ENCODE measurements at regions not wholly inside any gene's neighbourhood (a gene's known extent, or its start where the extent isn't known, plus 50 kb on each side); places are given as distances from the start of the nearest gene placed in this dataset.

- intact Hi-C loops (cut with DNase I; ENCODE audit: low total_unique reads) = no loop called here
- no peak for TF ChIP-seq CTCF (IDR thresholded peaks at IDR 0.05)
- Histone ChIP-seq H3K27ac (no peak overlapping the region), H3K9me3 (no peaks in the 10 kb centered on the region), H3K27me3 (no peaks in the 10 kb centered on the region), H3K36me3 (no peaks in the 10 kb centered on the region), H3K4me1 (no peaks in the 10 kb centered on the region), H3K4me3 (no peak overlapping the region)
- DNase-seq = no peak
Observed at GRCh38 chr4:129645461-129645860, 549.5 kb downstream of the C4orf33 start.

GRCh38 chr4:129668092-129668491 lies 572.1 kb downstream of the C4orf33 start:
- intact Hi-C loops (cut with DNase I; ENCODE audit: low total_unique reads) = no loop called here
- no peak for TF ChIP-seq CTCF (IDR thresholded peaks at IDR 0.05)
- H3K36me3 ChIP-seq = no peaks in the 10 kb centered on the region
- H3K27ac ChIP-seq = no peak overlapping the region
- no peak for DNase-seq
- H3K9me3 ChIP-seq = no peaks in the 10 kb centered on the region
- H3K4me3 ChIP-seq = no peak overlapping the region
- no peaks in the 10 kb centered on the region for H3K27me3 ChIP-seq
- no peaks in the 10 kb centered on the region for H3K4me1 ChIP-seq

GRCh38 chr4:129672941-129673340 lies 577.0 kb downstream of the C4orf33 start:
- no peak overlapping the region for H3K4me3 ChIP-seq
- no peak for DNase-seq
- no peak overlapping the region for H3K27ac ChIP-seq
- H3K4me1 ChIP-seq = no peaks in the 10 kb centered on the region
- no peaks in the 10 kb centered on the region for H3K27me3 ChIP-seq
- no peaks in the 10 kb centered on the region for H3K36me3 ChIP-seq
- no peaks in the 10 kb centered on the region for H3K9me3 ChIP-seq
- no peak for TF ChIP-seq CTCF (IDR thresholded peaks at IDR 0.05)
- intact Hi-C loops (cut with DNase I; ENCODE audit: low total_unique reads) = no loop called here

GRCh38 chr4:129675036-129675435 lies 579.1 kb downstream of the C4orf33 start:
- Histone ChIP-seq H3K4me1 (no peaks in the 10 kb centered on the region), H3K27ac (no peak overlapping the region), H3K36me3 (no peaks in the 10 kb centered on the region), H3K4me3 (no peak overlapping the region), H3K27me3 (no peaks in the 10 kb centered on the region), H3K9me3 (no peaks in the 10 kb centered on the region)
- no peak for DNase-seq
- intact Hi-C loops (cut with DNase I; ENCODE audit: low total_unique reads) = no loop called here
- no peak for TF ChIP-seq CTCF (IDR thresholded peaks at IDR 0.05)

GRCh38 chr4:129676934-129677333 lies 581.0 kb downstream of the C4orf33 start:
- Histone ChIP-seq H3K4me3 (no peak overlapping the region), H3K9me3 (no peaks in the 10 kb centered on the region), H3K36me3 (no peaks in the 10 kb centered on the region), H3K27ac (no peak overlapping the region), H3K27me3 (no peaks in the 10 kb centered on the region), H3K4me1 (no peaks in the 10 kb centered on the region)
- no peak for DNase-seq
- intact Hi-C loops (cut with DNase I; ENCODE audit: low total_unique reads) = no loop called here
- no peak for TF ChIP-seq CTCF (IDR thresholded peaks at IDR 0.05)

- H3K27ac ChIP-seq = no peak overlapping the region
- intact Hi-C loops (cut with DNase I; ENCODE audit: low total_unique reads) = no loop called here
- H3K9me3 ChIP-seq = no peaks in the 10 kb centered on the region
- H3K27me3 ChIP-seq = no peaks in the 10 kb centered on the region
- no peak for TF ChIP-seq CTCF (IDR thresholded peaks at IDR 0.05)
- H3K36me3 ChIP-seq = no peaks in the 10 kb centered on the region
- H3K4me3 ChIP-seq = no peak overlapping the region
- no peak for DNase-seq
- no peaks in the 10 kb centered on the region for H3K4me1 ChIP-seq
Observed at GRCh38 chr4:129682586-129682985, 586.6 kb downstream of the C4orf33 start.
